ENCODE measurements at regions not wholly inside any gene's neighbourhood (a gene's known extent, or its start where the extent isn't known, plus 50 kb on each side); places are given as distances from the start of the nearest gene placed in this dataset.

DNA sequence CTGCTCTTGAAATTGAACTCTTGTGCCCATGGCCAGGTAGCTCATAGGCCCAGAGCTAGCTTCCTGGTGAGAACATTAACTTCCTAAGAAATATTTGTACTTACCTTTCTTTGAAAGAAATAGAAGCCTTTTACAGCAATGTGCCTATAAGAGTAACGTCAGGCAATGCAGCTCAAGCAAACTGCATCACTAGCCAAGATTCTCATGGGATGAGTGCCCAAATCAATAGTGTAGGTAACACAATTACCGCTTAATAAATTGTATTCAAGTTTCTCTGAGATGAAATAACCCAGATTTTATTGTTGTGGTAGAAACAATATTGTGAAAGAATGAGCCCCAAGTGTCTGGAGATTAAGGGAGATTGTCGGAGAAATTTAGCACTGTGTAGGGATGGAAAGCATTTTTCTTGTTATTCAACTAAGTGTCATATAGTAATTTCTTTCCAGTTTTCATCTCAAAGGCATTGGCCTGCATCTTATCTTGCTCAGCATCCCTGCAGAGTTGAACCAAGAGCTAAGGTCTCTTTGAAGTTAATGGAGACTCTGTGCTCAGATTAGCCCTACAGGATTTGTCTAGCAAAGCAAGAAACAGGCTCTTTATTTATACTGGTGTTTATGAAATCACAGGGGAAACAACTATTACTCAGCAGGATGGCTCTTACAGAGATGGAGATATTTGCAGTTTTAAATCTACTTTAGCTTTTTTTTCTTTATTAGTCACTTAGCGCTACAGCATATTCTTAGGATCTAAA is 321.0 kb upstream of the PDGFD start:
- TF ChIP-seq, protein P1, sequence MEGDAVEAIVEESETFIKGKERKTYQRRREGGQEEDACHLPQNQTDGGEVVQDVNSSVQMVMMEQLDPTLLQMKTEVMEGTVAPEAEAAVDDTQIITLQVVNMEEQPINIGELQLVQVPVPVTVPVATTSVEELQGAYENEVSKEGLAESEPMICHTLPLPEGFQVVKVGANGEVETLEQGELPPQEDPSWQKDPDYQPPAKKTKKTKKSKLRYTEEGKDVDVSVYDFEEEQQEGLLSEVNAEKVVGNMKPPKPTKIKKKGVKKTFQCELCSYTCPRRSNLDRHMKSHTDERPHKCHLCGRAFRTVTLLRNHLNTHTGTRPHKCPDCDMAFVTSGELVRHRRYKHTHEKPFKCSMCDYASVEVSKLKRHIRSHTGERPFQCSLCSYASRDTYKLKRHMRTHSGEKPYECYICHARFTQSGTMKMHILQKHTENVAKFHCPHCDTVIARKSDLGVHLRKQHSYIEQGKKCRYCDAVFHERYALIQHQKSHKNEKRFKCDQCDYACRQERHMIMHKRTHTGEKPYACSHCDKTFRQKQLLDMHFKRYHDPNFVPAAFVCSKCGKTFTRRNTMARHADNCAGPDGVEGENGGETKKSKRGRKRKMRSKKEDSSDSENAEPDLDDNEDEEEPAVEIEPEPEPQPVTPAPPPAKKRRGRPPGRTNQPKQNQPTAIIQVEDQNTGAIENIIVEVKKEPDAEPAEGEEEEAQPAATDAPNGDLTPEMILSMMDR (IDR thresholded peaks at IDR 0.05) = no peak
- TF ChIP-seq EZH2 (IDR thresholded peaks at IDR 0.05) = no peak
- no peak for TF ChIP-seq EZH2phosphoT487 (IDR thresholded peaks at IDR 0.05)
